NCI-H446 treated with DMSO at 0.1 percent for 48 hours (cell line): ENCODE measurements at regions not wholly inside any gene's neighbourhood (a gene's known extent, or its start where the extent isn't known, plus 50 kb on each side); places are given as distances from the start of the nearest gene placed in this dataset.
"Not testable (repeated sequence)": the region's sequence is repeated elsewhere in the genome, so short reads cannot be mapped to it uniquely, and the experiment has no call there.

Experiments
- DNase-seq: peaks from one replicate; lab custom pipeline; 2025; lab: John Stamatoyannopoulos, UW

- no peak for DNase-seq
These were observed 120.2 kb upstream of the CRIM1 start for GRCh38 chr2:36235426-36235825.

GRCh38 chr2:36223259-36223658, 132.3 kb upstream of the CRIM1 start:
- no peak for DNase-seq

GRCh38 chr2:36222485-36222884, 133.1 kb upstream of the CRIM1 start:
- no peak for DNase-seq

GRCh38 chr2:36214691-36215090, 140.9 kb upstream of the CRIM1 start:
- no peak for DNase-seq

GRCh38 chr2:36203366-36203765, 152.2 kb upstream of the CRIM1 start:
- DNase-seq, result no peak

GRCh38 chr2:36197181-36197971, 158.2 kb upstream of the CRIM1 start:
- no peak for DNase-seq

GRCh38 chr2:36193680-36194079, 161.9 kb upstream of the CRIM1 start:
- DNase-seq, result no peak

GRCh38 chr2:36192983-36193382, 162.6 kb upstream of the CRIM1 start:
- DNase-seq, result no peak

- no peak for DNase-seq
These were observed 165.5 kb upstream of the CRIM1 start for GRCh38 chr2:36190097-36190496.

GRCh38 chr2:36185624-36186023, 170.0 kb upstream of the CRIM1 start:
- DNase-seq, result no peak

- no peak for DNase-seq
These were observed 170.7 kb upstream of the CRIM1 start for GRCh38 chr2:36184848-36185247.

GRCh38 chr2:36180789-36181482, 174.6 kb upstream of the CRIM1 start:
- DNase-seq, result not testable (repeated sequence)

GRCh38 chr2:36180293-36180692, 175.3 kb upstream of the CRIM1 start:
- not testable (repeated sequence) for DNase-seq

GRCh38 chr2:36179668-36180269, 175.8 kb upstream of the CRIM1 start:
- not testable (repeated sequence) for DNase-seq

GRCh38 chr2:36178384-36178783, 177.2 kb upstream of the CRIM1 start:
- DNase-seq, result no peak

- no peak for DNase-seq
These were observed 178.3 kb upstream of the CRIM1 start for GRCh38 chr2:36177282-36177681.

GRCh38 chr2:36174920-36175319, 180.7 kb upstream of the CRIM1 start:
- no peak for DNase-seq

GRCh38 chr2:36173760-36174404, 181.7 kb upstream of the CRIM1 start:
- DNase-seq, result no peak

GRCh38 chr2:36172824-36173223, 182.8 kb upstream of the CRIM1 start:
- no peak for DNase-seq

- DNase-seq, result no peak
These were observed 184.8 kb upstream of the CRIM1 start for GRCh38 chr2:36170805-36171204.

GRCh38 chr2:36169843-36170242, 185.7 kb upstream of the CRIM1 start:
- DNase-seq, result no peak

- no peak for DNase-seq
These were observed 187.5 kb upstream of the CRIM1 start for GRCh38 chr2:36168115-36168514.

- DNase-seq, result no peak
These were observed 190.4 kb upstream of the CRIM1 start for GRCh38 chr2:36165132-36165531.
